Fibroblast of lung (primary cell): ENCODE measurements at regions not wholly inside any gene's neighbourhood (a gene's known extent, or its start where the extent isn't known, plus 50 kb on each side); places are given as distances from the start of the nearest gene placed in this dataset.

Experiments used
- DNase-seq, 2 donors: peaks; one replicate each; pipeline versions ENCODE4 v3.0.0 to v3.0.0-alpha.2; 2010; ENCODE audit warnings: low read depth in 2 of 2
- H2AFZ ChIP-seq: 2 replicates; pipeline ENCODE4 v1.5.1; 2012; ENCODE audit warnings: low read length, control low read depth, inconsistent platforms
- H3K27ac ChIP-seq: 2 replicates; pipeline ENCODE4 v1.5.1; 2011; ENCODE audit warnings: low read length, control low read depth; ENCODE audit not compliant: insufficient read depth
- H3K27me3 ChIP-seq: 2 replicates; pipeline ENCODE4 v1.5.1; 2011; ENCODE audit warnings: mild to moderate bottlenecking, low read length; ENCODE audit not compliant: control insufficient read depth, insufficient read depth
- H3K36me3 ChIP-seq: 2 replicates; pipeline ENCODE4 v1.5.1; 2011; ENCODE audit warnings: low read length; ENCODE audit not compliant: control insufficient read depth, insufficient read depth
- H3K4me1 ChIP-seq: 2 replicates; pipeline ENCODE4 v1.5.1; 2011; ENCODE audit warnings: low read length; ENCODE audit not compliant: control insufficient read depth, insufficient read depth; ENCODE audit errors: extremely low read depth
- H3K4me2 ChIP-seq: 2 replicates; pipeline ENCODE4 v1.5.1; 2011; ENCODE audit warnings: low read length, control low read depth; ENCODE audit not compliant: insufficient read depth; ENCODE audit errors: extremely low read depth
- H3K4me3 ChIP-seq, 4 experiments: fragments of 200-600 bp in 1 of 4; sonication (generic) in 1 of 4; replicated peaks in 1 of 4; 2 replicates each; pipeline ENCODE4 v1.5.1; 2011 to 2016; ENCODE audit warnings: low read length in 4 of 4, low read depth in 3 of 4, mild to moderate bottlenecking in 3 of 4, control low read depth in 2 of 4, inconsistent platforms in 1 of 4, mixed read lengths in 1 of 4; ENCODE audit not compliant: insufficient read depth in 1 of 4; ENCODE audit errors: control extremely low read depth in 1 of 4
- H3K79me2 ChIP-seq: 2 replicates; pipeline ENCODE4 v1.5.1; 2012; ENCODE audit warnings: mild to moderate bottlenecking, low read length, inconsistent platforms; ENCODE audit not compliant: control insufficient read depth, insufficient read depth
- H3K9ac ChIP-seq: 2 replicates; pipeline ENCODE4 v1.5.1; 2011; ENCODE audit warnings: mild to moderate bottlenecking, low read length, control low read depth; ENCODE audit not compliant: insufficient read depth
- H3K9me3 ChIP-seq: 2 replicates; pipeline ENCODE4 v1.5.1; 2012; ENCODE audit warnings: low read depth, low read length; ENCODE audit not compliant: control insufficient read depth, insufficient read depth
- H4K20me1 ChIP-seq: 2 replicates; pipeline ENCODE4 v1.5.1; 2011; ENCODE audit warnings: low read length; ENCODE audit not compliant: control insufficient read depth, insufficient read depth; ENCODE audit errors: extremely low read depth
- EZH2 ChIP-seq: IDR thresholded peaks from 2 replicates; pipeline ENCODE4 v1.5.1; 2012; ENCODE audit warnings: low read length, control low read depth, mild to moderate bottlenecking; ENCODE audit errors: missing control alignments
- TF ChIP-seq, protein P1 (sequence below), 2 donors: IDR thresholded peaks in 1 of 2; conservative IDR thresholded peaks in 1 of 2; 1 replicate in 1 of 2; 2 replicates in 1 of 2; pipeline ENCODE4 v1.5.1; 2011 to 2012; ENCODE audit warnings: low read length in 2 of 2, control low read depth in 1 of 2, inconsistent platforms in 1 of 2, low read depth in 1 of 2, mild to moderate bottlenecking in 1 of 2

DNA sequence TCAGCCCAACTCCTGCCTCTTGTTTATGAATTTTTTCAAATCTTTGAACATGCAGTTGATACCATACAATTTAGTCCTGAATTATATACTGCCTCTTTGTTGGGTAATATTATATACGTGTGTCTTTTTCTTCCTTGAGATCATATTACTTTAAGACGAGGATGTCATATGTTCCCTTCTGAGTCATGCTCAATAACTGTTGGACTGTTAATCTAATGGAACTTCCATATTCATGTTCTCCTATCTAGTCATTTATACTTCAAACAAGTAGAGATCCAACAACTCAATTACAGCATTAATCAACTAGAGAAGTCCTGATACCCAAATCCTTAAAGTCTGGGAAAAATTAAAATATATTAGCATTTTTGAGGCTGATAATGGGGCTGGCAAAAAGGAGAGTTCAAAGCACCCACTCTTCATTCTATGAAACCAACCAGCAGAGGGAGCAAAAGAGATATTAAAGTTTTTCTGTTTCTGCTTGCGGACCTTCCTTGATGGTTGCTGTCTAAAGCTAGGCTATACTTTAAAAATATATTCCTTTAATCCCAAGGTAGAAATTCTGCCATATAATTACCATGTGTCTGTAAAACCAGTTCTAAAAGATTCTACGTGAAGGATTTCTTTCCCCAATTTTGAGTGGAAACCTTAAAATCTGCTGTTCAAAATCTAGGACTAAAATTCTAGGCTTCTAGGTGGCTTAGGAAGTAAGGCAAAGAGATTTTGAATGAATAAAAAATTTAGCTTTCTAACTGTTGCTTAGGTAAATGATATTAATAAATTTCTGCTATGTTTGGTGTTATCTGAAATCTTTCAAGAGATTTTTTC, 498.9 kb downstream of the BCKDHB start:
- Histone ChIP-seq H3K36me3 (no peaks in the 10 kb centered on the region), H3K4me1 (peaks cover 6% of the 10 kb centered on the region), H4K20me1 (no peaks in the 10 kb centered on the region), H3K27me3 (no peaks in the 10 kb centered on the region), H2AFZ (no peak overlapping the region), H3K4me3 (no peak overlapping the region), H3K79me2 (no peaks in the 10 kb centered on the region), H3K9me3 (no peaks in the 10 kb centered on the region), H3K4me2 (no peak overlapping the region), H3K27ac (no peak overlapping the region), H3K9ac (no peak overlapping the region)
- DNase-seq, result peak; percentile 53 to 68
- no peak for TF ChIP-seq EZH2
- TF ChIP-seq, protein P1, sequence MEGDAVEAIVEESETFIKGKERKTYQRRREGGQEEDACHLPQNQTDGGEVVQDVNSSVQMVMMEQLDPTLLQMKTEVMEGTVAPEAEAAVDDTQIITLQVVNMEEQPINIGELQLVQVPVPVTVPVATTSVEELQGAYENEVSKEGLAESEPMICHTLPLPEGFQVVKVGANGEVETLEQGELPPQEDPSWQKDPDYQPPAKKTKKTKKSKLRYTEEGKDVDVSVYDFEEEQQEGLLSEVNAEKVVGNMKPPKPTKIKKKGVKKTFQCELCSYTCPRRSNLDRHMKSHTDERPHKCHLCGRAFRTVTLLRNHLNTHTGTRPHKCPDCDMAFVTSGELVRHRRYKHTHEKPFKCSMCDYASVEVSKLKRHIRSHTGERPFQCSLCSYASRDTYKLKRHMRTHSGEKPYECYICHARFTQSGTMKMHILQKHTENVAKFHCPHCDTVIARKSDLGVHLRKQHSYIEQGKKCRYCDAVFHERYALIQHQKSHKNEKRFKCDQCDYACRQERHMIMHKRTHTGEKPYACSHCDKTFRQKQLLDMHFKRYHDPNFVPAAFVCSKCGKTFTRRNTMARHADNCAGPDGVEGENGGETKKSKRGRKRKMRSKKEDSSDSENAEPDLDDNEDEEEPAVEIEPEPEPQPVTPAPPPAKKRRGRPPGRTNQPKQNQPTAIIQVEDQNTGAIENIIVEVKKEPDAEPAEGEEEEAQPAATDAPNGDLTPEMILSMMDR (conservative IDR thresholded peaks at IDR 0.05 in 1 of 2, IDR thresholded peaks at IDR 0.05 in 1 of 2; ENCODE audit: low read depth in 1 of 2, low read length in 2 of 2), result peak; percentile 57 to 69

DNA sequence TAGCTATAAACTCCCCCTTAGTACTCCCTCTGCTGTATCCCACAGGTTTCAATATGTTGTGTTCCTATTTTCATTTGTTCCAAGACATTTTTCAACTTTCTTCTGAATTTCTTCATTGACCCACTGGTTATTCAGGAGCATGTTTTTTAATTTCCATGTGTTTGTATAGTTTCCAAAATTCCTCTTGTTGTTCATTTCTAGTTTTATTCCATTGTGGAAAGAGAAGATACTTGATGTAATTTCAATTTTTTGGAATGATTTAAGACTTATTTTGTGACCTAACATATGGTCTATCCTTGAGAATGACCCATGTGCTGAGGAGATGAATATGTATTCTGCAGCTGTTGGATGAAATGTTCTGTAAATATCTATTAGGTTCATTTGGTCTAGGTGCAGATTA, 497.2 kb downstream of the BCKDHB start:
- DNase-seq, result no peak
- Histone ChIP-seq H3K9ac (no peak overlapping the region), H3K9me3 (no peaks in the 10 kb centered on the region), H3K4me2 (no peak overlapping the region), H3K36me3 (no peaks in the 10 kb centered on the region), H2AFZ (no peak overlapping the region), H3K27ac (no peak overlapping the region), H4K20me1 (no peaks in the 10 kb centered on the region), H3K4me3 (no peak overlapping the region), H3K79me2 (no peaks in the 10 kb centered on the region), H3K27me3 (no peaks in the 10 kb centered on the region), H3K4me1 (peaks cover 6% of the 10 kb centered on the region)
- TF ChIP-seq EZH2, result no peak
- TF ChIP-seq, protein P1 (conservative IDR thresholded peaks at IDR 0.05 in 1 of 2, IDR thresholded peaks at IDR 0.05 in 1 of 2; ENCODE audit: low read depth in 1 of 2, low read length in 2 of 2), result no peak

DNA sequence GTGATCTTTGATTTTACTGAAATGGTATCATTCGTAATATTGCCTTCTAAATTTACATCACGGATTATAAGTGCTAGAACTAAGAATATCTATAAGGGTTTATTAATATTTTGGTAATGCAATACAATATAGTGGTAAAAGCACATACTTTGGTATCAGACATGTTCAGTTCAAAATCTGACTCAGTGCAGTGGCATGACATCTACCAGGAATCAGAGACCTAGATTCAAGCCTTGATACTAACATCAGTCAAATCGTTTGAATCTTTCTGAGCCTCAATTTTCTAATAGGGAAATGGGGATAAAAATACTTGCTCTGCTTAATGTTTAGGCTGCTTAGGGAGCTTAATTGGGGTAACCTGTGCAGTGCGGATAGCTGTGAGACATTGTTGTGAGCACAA, 488.0 kb downstream of the BCKDHB start:
- Histone ChIP-seq H3K27me3 (no peaks in the 10 kb centered on the region), H3K27ac (no peak overlapping the region), H3K9ac (no peak overlapping the region), H2AFZ (no peak overlapping the region), H4K20me1 (no peaks in the 10 kb centered on the region), H3K36me3 (no peaks in the 10 kb centered on the region), H3K4me2 (no peak overlapping the region), H3K9me3 (no peaks in the 10 kb centered on the region), H3K79me2 (no peaks in the 10 kb centered on the region), H3K4me3 (no peak overlapping the region), H3K4me1 (no peaks in the 10 kb centered on the region)
- TF ChIP-seq, protein P1 (conservative IDR thresholded peaks at IDR 0.05 in 1 of 2, IDR thresholded peaks at IDR 0.05 in 1 of 2; ENCODE audit: low read depth in 1 of 2, low read length in 2 of 2), result no peak
- no peak for TF ChIP-seq EZH2
- peak in 1 of 2 donors; percentile 24 for DNase-seq
